Osteocyte (in vitro differentiated cells): ENCODE measurements at regions not wholly inside any gene's neighbourhood (a gene's known extent, or its start where the extent isn't known, plus 50 kb on each side); places are given as distances from the start of the nearest gene placed in this dataset.

ENCODE experiments used
- DNase-seq: peaks from one replicate; pipeline ENCODE4 v3.0.0; 2021; ENCODE audit warnings: mixed read lengths; ENCODE audit not compliant: unreplicated experiment; ENCODE audit errors: extremely low spot score
- H3K27ac Mint-ChIP-seq: one replicate; pipeline ENCODE4 v1.8.0; 2021; ENCODE audit warnings: mild to moderate bottlenecking, mixed read lengths; ENCODE audit not compliant: unreplicated experiment
- H3K27me3 Mint-ChIP-seq: one replicate; pipeline ENCODE4 v1.8.0; 2021; ENCODE audit warnings: mixed read lengths; ENCODE audit not compliant: unreplicated experiment
- H3K36me3 Mint-ChIP-seq: one replicate; pipeline ENCODE4 v1.8.0; 2021; ENCODE audit warnings: mixed read lengths; ENCODE audit not compliant: unreplicated experiment
- H3K4me1 Mint-ChIP-seq: one replicate; pipeline ENCODE4 v1.8.0; 2021; ENCODE audit warnings: mixed read lengths; ENCODE audit not compliant: unreplicated experiment
- H3K4me3 Mint-ChIP-seq: one replicate; pipeline ENCODE4 v1.8.0; 2021; ENCODE audit warnings: mild to moderate bottlenecking, moderate library complexity, mixed read lengths; ENCODE audit not compliant: unreplicated experiment
- H3K9me3 Mint-ChIP-seq: one replicate; pipeline ENCODE4 v1.8.0; 2021; ENCODE audit warnings: mixed read lengths; ENCODE audit not compliant: unreplicated experiment
- TF ChIP-seq, protein P1 (sequence below): fragments of 200-600 bp; sonication (generic); IDR thresholded peaks from 2 replicates; pipeline ENCODE4 v1.5.0; 2021; ENCODE audit warnings: antibody characterized with exemption, mild to moderate bottlenecking, moderate library complexity

DNA sequence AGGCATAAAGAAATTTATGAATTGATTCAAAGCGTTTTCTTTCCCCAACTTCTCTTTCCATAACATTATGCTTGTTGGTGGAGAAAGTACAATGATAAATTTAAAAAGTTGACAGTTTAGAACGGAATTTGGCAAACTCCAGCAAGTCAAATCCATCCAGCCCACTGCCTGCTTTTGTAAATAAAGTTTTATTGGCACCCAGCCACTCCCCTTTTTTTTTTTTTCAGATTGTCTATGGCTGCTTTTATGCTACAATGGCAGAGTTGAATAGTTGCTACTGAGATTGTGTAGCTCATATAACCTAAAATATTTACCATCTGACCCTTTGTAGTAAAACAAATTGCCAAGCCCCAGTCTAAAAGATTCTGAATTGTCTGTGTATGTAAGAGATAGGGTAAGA, 112.8 kb upstream of the RBMS3 start:
- H3K9me3 Mint-ChIP-seq: no peaks in the 10 kb centered on the region
- no peaks in the 10 kb centered on the region for H3K27me3 Mint-ChIP-seq
- peaks cover 16% of the 10 kb centered on the region for H3K4me1 Mint-ChIP-seq
- H3K36me3 Mint-ChIP-seq: no peaks in the 10 kb centered on the region
- TF ChIP-seq, protein P1, sequence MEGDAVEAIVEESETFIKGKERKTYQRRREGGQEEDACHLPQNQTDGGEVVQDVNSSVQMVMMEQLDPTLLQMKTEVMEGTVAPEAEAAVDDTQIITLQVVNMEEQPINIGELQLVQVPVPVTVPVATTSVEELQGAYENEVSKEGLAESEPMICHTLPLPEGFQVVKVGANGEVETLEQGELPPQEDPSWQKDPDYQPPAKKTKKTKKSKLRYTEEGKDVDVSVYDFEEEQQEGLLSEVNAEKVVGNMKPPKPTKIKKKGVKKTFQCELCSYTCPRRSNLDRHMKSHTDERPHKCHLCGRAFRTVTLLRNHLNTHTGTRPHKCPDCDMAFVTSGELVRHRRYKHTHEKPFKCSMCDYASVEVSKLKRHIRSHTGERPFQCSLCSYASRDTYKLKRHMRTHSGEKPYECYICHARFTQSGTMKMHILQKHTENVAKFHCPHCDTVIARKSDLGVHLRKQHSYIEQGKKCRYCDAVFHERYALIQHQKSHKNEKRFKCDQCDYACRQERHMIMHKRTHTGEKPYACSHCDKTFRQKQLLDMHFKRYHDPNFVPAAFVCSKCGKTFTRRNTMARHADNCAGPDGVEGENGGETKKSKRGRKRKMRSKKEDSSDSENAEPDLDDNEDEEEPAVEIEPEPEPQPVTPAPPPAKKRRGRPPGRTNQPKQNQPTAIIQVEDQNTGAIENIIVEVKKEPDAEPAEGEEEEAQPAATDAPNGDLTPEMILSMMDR: no peak
- DNase-seq: no peak
- H3K4me3 Mint-ChIP-seq: no peak overlapping the region
- no peak overlapping the region for H3K27ac Mint-ChIP-seq

DNA sequence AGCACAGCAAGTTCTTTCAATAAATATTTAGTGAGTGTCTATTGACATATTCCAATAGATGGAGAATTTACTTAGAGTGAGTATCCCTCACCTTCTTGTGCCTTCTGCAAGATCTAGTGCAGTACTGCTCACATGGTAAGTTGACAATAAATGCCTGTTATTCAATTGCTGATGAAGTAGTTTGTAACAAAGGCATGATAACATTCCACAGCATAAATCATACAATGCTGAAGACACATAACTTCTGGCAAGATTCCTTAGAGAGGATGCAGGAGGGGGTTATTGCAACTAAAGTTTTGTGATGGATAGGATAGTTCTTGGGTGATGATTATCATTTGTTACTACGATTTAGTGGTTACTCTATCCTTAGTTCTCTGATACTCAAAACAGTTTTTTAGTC, 112.2 kb upstream of the RBMS3 start:
- Mint-ChIP-seq H3K36me3 (no peaks in the 10 kb centered on the region), H3K27me3 (no peaks in the 10 kb centered on the region), H3K27ac (no peak overlapping the region), H3K4me1 (peaks cover 16% of the 10 kb centered on the region), H3K9me3 (no peaks in the 10 kb centered on the region), H3K4me3 (no peak overlapping the region)
- DNase-seq: no peak
- TF ChIP-seq, protein P1: no peak

DNA sequence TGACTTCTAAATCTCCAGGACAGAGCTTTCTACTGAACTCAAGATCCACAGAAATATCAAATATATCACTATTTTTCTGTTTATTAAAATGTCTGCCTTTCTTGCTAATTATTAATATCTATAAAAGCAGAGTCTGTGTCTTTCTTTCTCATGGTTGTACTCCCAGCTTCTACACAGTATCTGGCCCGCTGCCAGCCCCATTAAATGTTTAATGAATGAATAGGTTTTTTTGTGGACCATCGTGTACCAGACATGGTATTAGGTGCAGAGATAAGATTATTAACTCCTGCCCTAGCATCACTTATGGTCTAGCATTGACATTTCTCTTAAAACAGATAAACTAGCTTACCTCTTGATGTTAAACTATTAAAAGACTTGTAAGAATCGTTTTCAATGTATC, 111.4 kb upstream of the RBMS3 start:
- H3K36me3 Mint-ChIP-seq: no peaks in the 10 kb centered on the region
- no peak overlapping the region for H3K27ac Mint-ChIP-seq
- DNase-seq: no peak
- TF ChIP-seq, protein P1: no peak
- H3K27me3 Mint-ChIP-seq: no peaks in the 10 kb centered on the region
- no peak overlapping the region for H3K4me3 Mint-ChIP-seq
- H3K9me3 Mint-ChIP-seq: no peaks in the 10 kb centered on the region
- H3K4me1 Mint-ChIP-seq: peaks cover 16% of the 10 kb centered on the region

DNA sequence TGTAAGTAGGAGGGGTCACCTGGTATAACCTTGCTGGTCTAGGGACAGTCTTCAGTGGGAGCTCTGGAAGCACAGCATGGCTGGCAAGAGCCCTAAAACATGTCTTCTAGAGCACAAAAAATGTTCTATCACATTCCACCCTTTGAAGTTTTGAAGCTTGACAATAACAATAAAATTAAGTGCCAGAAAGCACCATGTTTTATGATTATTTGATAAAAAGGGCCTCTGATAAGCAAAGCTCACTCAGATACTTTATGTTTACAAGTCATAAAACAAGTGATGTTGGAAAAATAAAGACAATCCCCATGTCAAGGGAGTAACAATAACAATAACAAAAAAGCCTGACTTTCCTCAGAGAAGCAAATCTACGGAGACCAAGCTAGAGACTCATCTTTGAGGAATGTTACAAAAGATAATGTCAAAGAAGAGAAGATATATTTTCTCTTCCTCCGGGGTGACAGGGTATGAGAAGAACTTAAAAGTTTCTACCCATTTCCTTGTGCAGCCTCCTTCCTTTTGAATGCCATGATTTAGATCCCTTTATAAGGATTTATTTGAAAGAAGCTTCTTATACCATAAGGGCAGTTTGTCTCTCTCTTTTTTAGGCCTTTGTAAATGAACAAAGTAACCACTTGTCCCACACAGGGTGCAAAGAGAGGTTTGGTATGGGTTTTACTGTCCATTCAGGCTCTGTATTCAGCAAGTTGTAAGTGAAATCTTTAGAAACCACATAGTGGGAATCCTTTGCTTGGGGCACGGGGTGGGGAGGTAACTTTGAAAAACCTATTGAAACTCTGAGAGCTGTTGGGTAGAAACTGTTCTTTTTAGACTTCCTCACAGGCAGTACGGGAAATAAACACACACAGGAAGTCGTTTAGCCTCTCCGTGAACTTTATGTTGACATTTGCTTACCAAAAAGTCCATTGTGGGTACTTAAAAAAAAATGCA, 109.6 kb upstream of the RBMS3 start:
- H3K4me3 Mint-ChIP-seq: no peak overlapping the region
- TF ChIP-seq, protein P1: no peak
- H3K27ac Mint-ChIP-seq: peak overlapping the region; percentile 66
- H3K4me1 Mint-ChIP-seq: peaks cover 16% of the 10 kb centered on the region
- H3K27me3 Mint-ChIP-seq: no peaks in the 10 kb centered on the region
- no peaks in the 10 kb centered on the region for H3K9me3 Mint-ChIP-seq
- H3K36me3 Mint-ChIP-seq: no peaks in the 10 kb centered on the region
- no peak for DNase-seq

DNA sequence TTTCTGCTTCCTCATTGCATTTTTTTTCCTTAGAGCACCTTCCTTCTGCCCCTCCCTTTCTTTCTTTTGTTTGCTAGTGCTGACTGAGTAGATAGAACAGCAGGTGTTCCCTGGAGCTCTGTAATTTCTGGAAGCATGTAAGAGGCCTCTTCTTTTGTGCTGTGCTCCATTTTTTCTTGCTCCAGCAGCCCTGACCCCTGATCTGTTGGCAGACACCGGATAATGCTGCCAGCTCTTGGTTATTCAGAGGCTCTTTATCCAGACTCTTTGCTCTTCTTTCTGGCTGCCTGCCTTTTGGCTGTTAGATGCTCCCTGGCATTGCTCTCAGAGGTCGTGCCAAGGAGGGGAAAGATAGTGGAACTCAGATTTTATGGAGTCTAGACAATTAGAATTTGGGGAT, 104.4 kb upstream of the RBMS3 start:
- TF ChIP-seq, protein P1: no peak
- Mint-ChIP-seq H3K27me3 (no peaks in the 10 kb centered on the region), H3K4me3 (no peak overlapping the region), H3K36me3 (no peaks in the 10 kb centered on the region), H3K27ac (no peak overlapping the region), H3K9me3 (no peaks in the 10 kb centered on the region), H3K4me1 (peaks cover 8% of the 10 kb centered on the region)
- DNase-seq: no peak
